SH-SY5Y (cell line): ENCODE measurements at regions not wholly inside any gene's neighbourhood (a gene's known extent, or its start where the extent isn't known, plus 50 kb on each side); places are given as distances from the start of the nearest gene placed in this dataset.

Experiments
- GATA2 ChIP-seq: IDR thresholded peaks from 2 replicates; pipeline ENCODE4 v1.6.1; 2011; ENCODE audit warnings: mild to moderate bottlenecking, low read depth, low read length
- GATA3 ChIP-seq: IDR thresholded peaks from 2 replicates; pipeline ENCODE4 v1.6.1; 2011; ENCODE audit warnings: low read depth, mild to moderate bottlenecking, low read length, moderate library complexity

GRCh38 chr14:87542288-87542687, 450.7 kb downstream of the GALC start:
- no peak for TF ChIP-seq GATA2
- TF ChIP-seq GATA3: no peak
